ENCODE measurements at regions not wholly inside any gene's neighbourhood (a gene's known extent, or its start where the extent isn't known, plus 50 kb on each side); places are given as distances from the start of the nearest gene placed in this dataset.
A peak's percentile ranks its signal among the peaks of the same experiment; 100 is the strongest.
"Not testable (repeated sequence)": the region's sequence is repeated elsewhere in the genome, so short reads cannot be mapped to it uniquely, and the experiment has no call there.

DNA sequence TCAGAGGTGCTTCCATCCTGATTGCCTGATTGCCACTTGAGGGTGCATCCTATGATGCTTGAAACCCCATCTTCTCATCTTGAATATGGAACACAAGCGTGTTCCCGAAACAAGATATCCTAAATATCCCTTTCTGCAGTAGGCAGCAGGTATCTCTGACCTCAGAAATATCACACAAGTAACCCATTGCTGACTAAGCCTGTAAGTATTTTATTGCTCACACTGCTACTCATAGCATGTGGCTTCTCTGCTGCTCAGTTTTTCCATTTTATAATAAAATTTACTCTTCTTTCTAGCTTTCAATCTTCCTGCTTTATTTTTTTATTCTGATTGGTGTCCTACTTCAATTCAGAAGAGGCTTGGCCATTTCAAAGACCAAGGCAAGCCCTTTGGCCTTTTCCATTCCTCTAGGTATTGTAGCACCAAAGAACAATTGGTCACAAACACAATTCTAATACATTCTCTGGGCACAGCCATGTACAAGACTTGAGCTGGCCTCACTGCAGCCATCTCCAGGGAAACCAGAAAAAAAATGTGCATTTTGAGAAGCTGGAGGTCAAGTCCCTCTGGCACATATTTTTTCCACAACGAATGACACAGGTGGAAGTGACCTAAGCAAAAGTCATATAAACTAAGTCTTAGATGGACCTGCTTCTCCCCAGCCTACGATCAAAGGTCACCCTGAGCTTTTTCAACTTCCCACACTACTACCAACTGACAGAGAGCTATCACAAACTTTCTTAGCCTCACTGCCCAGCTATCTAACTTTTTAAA lies 107.0 kb downstream of the OR13H1 start:
- Histone ChIP-seq H3K4me1 (ENCODE audit: control insufficient read depth in 4 of 4, insufficient read depth in 4 of 4, low read length in 3 of 4) (no peaks in the 10 kb centered on the region), H3K27me3 (ENCODE audit: control insufficient read depth in 4 of 4, insufficient read depth in 4 of 4, low read length in 3 of 4) (peaks cover 0 to 2% (median 0%) of the 10 kb centered on the region in 4 donors), H3K9ac (ENCODE audit: low read depth in 1 of 2, low read length in 2 of 2) (no peak overlapping the region), H3K36me3 (ENCODE audit: control insufficient read depth in 4 of 4, insufficient read depth in 3 of 4, low read depth in 1 of 4, low read length in 3 of 4) (no peaks in the 10 kb centered on the region), H3K9me3 (ENCODE audit: control insufficient read depth in 4 of 4, low read length in 3 of 4) (peaks cover 0 to 2% (median 0%) of the 10 kb centered on the region in 4 donors), H3K27ac (ENCODE audit: low read depth in 1 of 2, low read length in 2 of 2) (no peak overlapping the region), H3K4me3 (ENCODE audit: low read depth in 1 of 3, low read length in 3 of 3) (no peak overlapping the region)
- 65% methylated on average over 4 of the region's 4 CpGs for WGBS
- DNase-seq (ENCODE audit: low spot score): no peak
- TF ChIP-seq SP1 (IDR thresholded peaks at IDR 0.05): no peak
- TF ChIP-seq NR2F2 (IDR thresholded peaks at IDR 0.05): no peak
- TF ChIP-seq HNF4A (conservative IDR thresholded peaks at IDR 0.05): no peak
- TF ChIP-seq, protein P1, sequence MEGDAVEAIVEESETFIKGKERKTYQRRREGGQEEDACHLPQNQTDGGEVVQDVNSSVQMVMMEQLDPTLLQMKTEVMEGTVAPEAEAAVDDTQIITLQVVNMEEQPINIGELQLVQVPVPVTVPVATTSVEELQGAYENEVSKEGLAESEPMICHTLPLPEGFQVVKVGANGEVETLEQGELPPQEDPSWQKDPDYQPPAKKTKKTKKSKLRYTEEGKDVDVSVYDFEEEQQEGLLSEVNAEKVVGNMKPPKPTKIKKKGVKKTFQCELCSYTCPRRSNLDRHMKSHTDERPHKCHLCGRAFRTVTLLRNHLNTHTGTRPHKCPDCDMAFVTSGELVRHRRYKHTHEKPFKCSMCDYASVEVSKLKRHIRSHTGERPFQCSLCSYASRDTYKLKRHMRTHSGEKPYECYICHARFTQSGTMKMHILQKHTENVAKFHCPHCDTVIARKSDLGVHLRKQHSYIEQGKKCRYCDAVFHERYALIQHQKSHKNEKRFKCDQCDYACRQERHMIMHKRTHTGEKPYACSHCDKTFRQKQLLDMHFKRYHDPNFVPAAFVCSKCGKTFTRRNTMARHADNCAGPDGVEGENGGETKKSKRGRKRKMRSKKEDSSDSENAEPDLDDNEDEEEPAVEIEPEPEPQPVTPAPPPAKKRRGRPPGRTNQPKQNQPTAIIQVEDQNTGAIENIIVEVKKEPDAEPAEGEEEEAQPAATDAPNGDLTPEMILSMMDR (IDR thresholded peaks at IDR 0.05; ENCODE audit: low read depth, low read length, missing input control): no peak
- TF ChIP-seq, protein P2, sequence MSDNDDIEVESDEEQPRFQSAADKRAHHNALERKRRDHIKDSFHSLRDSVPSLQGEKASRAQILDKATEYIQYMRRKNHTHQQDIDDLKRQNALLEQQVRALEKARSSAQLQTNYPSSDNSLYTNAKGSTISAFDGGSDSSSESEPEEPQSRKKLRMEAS (IDR thresholded peaks at IDR 0.05): no peak

DNA sequence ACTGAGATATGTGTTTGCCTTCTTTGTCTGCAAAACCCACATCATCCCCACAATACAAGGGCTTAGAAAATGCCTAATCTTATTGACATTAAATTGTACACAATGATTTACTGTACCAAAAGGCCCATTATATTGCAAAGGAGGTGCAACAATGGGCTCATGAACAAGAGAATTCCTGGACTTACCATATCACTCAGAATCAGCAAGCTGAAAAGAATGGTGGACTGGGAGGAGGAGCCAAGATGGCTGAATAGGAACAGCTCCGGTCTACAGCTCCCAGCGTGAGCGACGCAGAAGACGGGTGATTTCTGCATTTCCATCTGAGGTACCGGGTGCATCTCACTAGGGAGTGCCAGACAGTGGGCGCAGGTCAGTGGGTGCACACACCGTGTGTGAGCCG lies 119.9 kb downstream of the OR13H1 start:
- not testable (repeated sequence) for H3K9ac ChIP-seq (ENCODE audit: low read depth in 1 of 2, low read length in 2 of 2); H3K27ac ChIP-seq (ENCODE audit: low read depth in 1 of 2, low read length in 2 of 2); H3K9me3 ChIP-seq (ENCODE audit: control insufficient read depth in 4 of 4, low read length in 3 of 4); DNase-seq (ENCODE audit: low spot score); H3K27me3 ChIP-seq (ENCODE audit: control insufficient read depth in 4 of 4, insufficient read depth in 4 of 4, low read length in 3 of 4); H3K4me3 ChIP-seq (ENCODE audit: low read depth in 1 of 3, low read length in 3 of 3); H3K4me1 ChIP-seq (ENCODE audit: control insufficient read depth in 4 of 4, insufficient read depth in 4 of 4, low read length in 3 of 4); H3K36me3 ChIP-seq (ENCODE audit: control insufficient read depth in 4 of 4, insufficient read depth in 3 of 4, low read depth in 1 of 4, low read length in 3 of 4)
- WGBS: 98% methylated on average over 9 of the region's 9 CpGs

DNA sequence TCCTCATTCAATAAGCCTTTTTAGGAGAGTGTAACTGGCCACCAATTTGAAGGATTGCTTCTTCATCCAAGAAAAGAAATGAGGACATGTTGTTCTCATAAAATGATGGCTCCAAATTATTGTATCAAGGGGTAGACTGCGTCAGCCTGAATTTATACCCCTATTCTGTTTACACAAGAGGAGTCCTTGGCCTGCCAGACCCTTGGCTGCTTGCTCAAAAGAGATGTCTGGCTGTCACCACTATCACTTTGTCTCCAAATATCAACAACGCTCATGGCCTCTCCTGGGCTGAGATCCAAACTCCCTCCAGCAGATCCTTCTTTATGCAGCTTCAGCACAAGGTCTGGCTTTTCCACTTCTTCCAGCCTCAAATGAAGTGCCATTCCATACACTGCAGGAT lies 127.9 kb downstream of the OR13H1 start:
- DNase-seq (ENCODE audit: low spot score): no peak

DNA sequence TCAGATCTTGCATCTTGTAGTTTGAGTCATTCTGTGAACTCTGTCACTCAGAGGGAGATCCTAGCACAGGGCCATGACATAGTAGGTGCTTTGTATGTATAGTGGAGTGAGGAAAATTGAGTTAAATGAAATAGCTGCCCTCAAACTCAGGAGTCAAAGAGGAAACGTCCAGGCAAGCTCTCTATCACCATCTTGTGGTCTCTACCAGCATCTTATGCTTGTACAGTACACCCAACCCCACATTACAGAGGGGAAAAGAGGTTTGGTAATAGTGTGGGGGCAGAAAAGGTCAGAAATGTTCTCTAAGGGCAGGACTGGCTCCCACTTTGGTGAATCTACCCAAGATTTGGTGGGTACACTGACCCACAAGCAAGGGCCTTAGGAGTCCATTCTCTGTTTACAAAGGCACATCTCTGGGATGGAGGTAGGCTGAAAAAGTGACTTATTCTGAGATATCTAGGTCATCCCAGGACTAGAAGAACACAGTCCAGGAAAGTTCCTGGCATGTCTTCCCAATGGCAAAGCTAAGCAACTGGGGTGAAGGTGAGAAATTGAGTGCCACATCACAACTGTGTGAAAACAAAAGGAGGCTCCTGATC lies 131.8 kb downstream of the OR13H1 start:
- H3K27me3 ChIP-seq (ENCODE audit: control insufficient read depth in 4 of 4, insufficient read depth in 4 of 4, low read length in 3 of 4): no peaks in the 10 kb centered on the region
- no peaks in the 10 kb centered on the region for H3K4me1 ChIP-seq (ENCODE audit: control insufficient read depth in 4 of 4, insufficient read depth in 4 of 4, low read length in 3 of 4)
- H3K9ac ChIP-seq (ENCODE audit: low read depth in 1 of 2, low read length in 2 of 2): no peak overlapping the region
- no peaks in the 10 kb centered on the region for H3K9me3 ChIP-seq (ENCODE audit: control insufficient read depth in 4 of 4, low read length in 3 of 4)
- WGBS: 6% methylated on average over 1 of the region's 1 CpG
- no peak overlapping the region for H3K27ac ChIP-seq (ENCODE audit: low read depth in 1 of 2, low read length in 2 of 2)
- H3K36me3 ChIP-seq (ENCODE audit: control insufficient read depth in 4 of 4, insufficient read depth in 3 of 4, low read depth in 1 of 4, low read length in 3 of 4): no peaks in the 10 kb centered on the region
- no peak for DNase-seq (ENCODE audit: low spot score)
- H3K4me3 ChIP-seq (ENCODE audit: low read depth in 1 of 3, low read length in 3 of 3): no peak overlapping the region
- TF ChIP-seq NR2F2 (IDR thresholded peaks at IDR 0.05): no peak
- TF ChIP-seq, protein P1 (IDR thresholded peaks at IDR 0.05; ENCODE audit: low read depth, low read length, missing input control): peak; percentile 30
- no peak for TF ChIP-seq YY1 (IDR thresholded peaks at IDR 0.05)
- TF ChIP-seq RAD21 (IDR thresholded peaks at IDR 0.05): peak in 1 of 2 donors; percentile 71
- no peak for TF ChIP-seq GABPA (IDR thresholded peaks at IDR 0.05 in 1 of 2, conservative IDR thresholded peaks at IDR 0.05 in 1 of 2)

More for the DNA sequence above, 127.9 kb downstream of the OR13H1 start:
- no peak overlapping the region for H3K27ac ChIP-seq (ENCODE audit: low read depth in 1 of 2, low read length in 2 of 2)
- H3K4me3 ChIP-seq (ENCODE audit: low read depth in 1 of 3, low read length in 3 of 3): no peak overlapping the region
- H3K9ac ChIP-seq (ENCODE audit: low read depth in 1 of 2, low read length in 2 of 2): no peak overlapping the region
- H3K27me3 ChIP-seq (ENCODE audit: control insufficient read depth in 4 of 4, insufficient read depth in 4 of 4, low read length in 3 of 4): no peaks in the 10 kb centered on the region
- no peaks in the 10 kb centered on the region for H3K9me3 ChIP-seq (ENCODE audit: control insufficient read depth in 4 of 4, low read length in 3 of 4)
- no peak for TF ChIP-seq YY1 (IDR thresholded peaks at IDR 0.05)
- no peak for TF ChIP-seq RXRA (IDR thresholded peaks at IDR 0.05)
- TF ChIP-seq RAD21 (IDR thresholded peaks at IDR 0.05): no peak
- TF ChIP-seq, protein P2 (IDR thresholded peaks at IDR 0.05): no peak
- whole genome bisulfite sequencing: 32% methylated on average over 2 of the region's 2 CpGs
- H3K36me3 ChIP-seq (ENCODE audit: control insufficient read depth in 4 of 4, insufficient read depth in 3 of 4, low read depth in 1 of 4, low read length in 3 of 4): no peaks in the 10 kb centered on the region
- H3K4me1 ChIP-seq (ENCODE audit: control insufficient read depth in 4 of 4, insufficient read depth in 4 of 4, low read length in 3 of 4): no peaks in the 10 kb centered on the region

All from liver (tissue), 8 donors.